Right lobe of liver (tissue), 6 donors: ENCODE measurements at regions not wholly inside any gene's neighbourhood (a gene's known extent, or its start where the extent isn't known, plus 50 kb on each side); places are given as distances from the start of the nearest gene placed in this dataset.

ENCODE experiments used
- ATAC-seq, 4 donors: fragments of 200-7000 bp; cut with Tn5 transposase; one replicate each; pipeline ENCODE4 v1.9.1; 2020; ENCODE audit warnings: mild to moderate bottlenecking in 4 of 4, moderate library complexity in 4 of 4
- DNase-seq, 3 donors: peaks; one replicate each; pipeline ENCODE4 v3.0.0-alpha.2; 2020
- H3K27ac ChIP-seq, 3 donors: fragments of 200-600 bp; one replicate each; pipeline ENCODE4 v1.8.0; 2022
- H3K27me3 ChIP-seq, 2 donors: fragments of 200-600 bp; one replicate each; pipeline ENCODE4 v1.8.0; 2022
- H3K36me3 ChIP-seq, 4 donors: fragments of 200-600 bp; sonication (generic) in 1 of 4; one replicate each; pipeline versions ENCODE4 v1.5.1 to v1.8.0; 2017 to 2022; ENCODE audit warnings: control low read depth in 1 of 4
- H3K4me1 ChIP-seq, 4 donors: fragments of 200-600 bp; sonication (generic) in 1 of 4; one replicate each; pipeline versions ENCODE4 v1.5.1 to v1.8.0; 2017 to 2022; ENCODE audit warnings: control low read depth in 1 of 4
- H3K4me3 ChIP-seq, 3 donors: fragments of 200-600 bp; one replicate each; pipeline ENCODE4 v1.8.0; 2022
- H3K9me3 ChIP-seq, 4 donors: fragments of 200-600 bp; sonication (generic) in 1 of 4; one replicate each; pipeline versions ENCODE4 v1.5.1 to v1.8.0; 2017 to 2022; ENCODE audit warnings: control low read depth in 1 of 4
- CTCF ChIP-seq, 4 donors: fragments of 200-600 bp in 3 of 4; fragments of 450-650 bp in 1 of 4; IDR thresholded peaks; one replicate each; pipeline versions ENCODE4 v1.5.1 to v1.8.0; 2016 to 2022; ENCODE audit warnings: antibody characterized with exemption in 4 of 4, mild to moderate bottlenecking in 2 of 4
- POLR2A ChIP-seq: fragments of 450-650 bp; IDR thresholded peaks from one replicate; pipeline ENCODE4 v1.6.1; 2017; ENCODE audit warnings: antibody characterized with exemption, mild to moderate bottlenecking
- WGBS: methylation state at CpG from one replicate; pipeline ENCODE4 v1.1.6; 2018; ENCODE audit warnings: low coverage, low lambda C conversion rate; ENCODE audit not compliant: insufficient coverage; ENCODE audit errors: missing lambda C conversion rate; 5-methylcytosine and 5-hydroxymethylcytosine counted together
- intact Hi-C, 2 donors: fragments of 100-400 bp; cut with DNase I; formaldehyde crosslinking; loops; one replicate each; pipeline versions ENCODE4 v1.11.2 to v1.14.1; 2022
- donor health status: DM: no; HTN: yes; CAD: no.
- donor health status: DM: no; HTN: no; CAD: no.
- donor health status: DM: no; HTN: no; CAD: no.
- donor health status: DM: no; HTN: yes; CAD: no.
- donor health status: DM: no; HTN: yes; CAD: no.

- intact Hi-C loops: no loop called here
- H3K36me3 ChIP-seq: no peaks in the 10 kb centered on the region
- no peak overlapping the region for H3K27ac ChIP-seq
- H3K4me3 ChIP-seq: no peak overlapping the region
- no peaks in the 10 kb centered on the region for H3K4me1 ChIP-seq
- DNase-seq (no peak), ATAC-seq (no peak)
- WGBS: 64% methylated on average over 8 of the region's 10 CpGs
- no peak for TF ChIP-seq POLR2A
- H3K27me3 ChIP-seq: no peaks in the 10 kb centered on the region
- H3K9me3 ChIP-seq: no peaks in the 10 kb centered on the region
Measured at GRCh38 chr10:43854007-43854406, 205.3 kb upstream of the ZNF32 start.

GRCh38 chr10:43853369-43853768 is 204.7 kb upstream of the ZNF32 start:
- TF ChIP-seq CTCF (IDR thresholded peaks at IDR 0.05) (no peak), POLR2A (no peak)
- DNase-seq (no peak), ATAC-seq (no peak)
- no peak overlapping the region for H3K4me3 ChIP-seq
- H3K36me3 ChIP-seq: no peaks in the 10 kb centered on the region
- intact Hi-C loops: no loop called here
- no peak overlapping the region for H3K27ac ChIP-seq
- 83% methylated on average over 4 of the region's 7 CpGs for WGBS
- H3K27me3 ChIP-seq: no peaks in the 10 kb centered on the region
- no peaks in the 10 kb centered on the region for H3K9me3 ChIP-seq
- no peaks in the 10 kb centered on the region for H3K4me1 ChIP-seq

GRCh38 chr10:43852644-43853214 is 204.0 kb upstream of the ZNF32 start:
- intact Hi-C loops: no loop called here
- WGBS: 83% methylated on average over 2 of the region's 5 CpGs
- no peaks in the 10 kb centered on the region for H3K36me3 ChIP-seq

GRCh38 chr10:43852149-43852548 is 203.5 kb upstream of the ZNF32 start:
- intact Hi-C loops: no loop called here
- Histone ChIP-seq H3K4me1 (no peaks in the 10 kb centered on the region), H3K36me3 (no peaks in the 10 kb centered on the region), H3K9me3 (no peaks in the 10 kb centered on the region), H3K4me3 (no peak overlapping the region), H3K27me3 (no peaks in the 10 kb centered on the region), H3K27ac (no peak overlapping the region)
- TF ChIP-seq CTCF (IDR thresholded peaks at IDR 0.05): no peak
- no peak for TF ChIP-seq POLR2A
- DNase-seq (no peak), ATAC-seq (no peak)
- 83% methylated on average over 7 of the region's 9 CpGs for WGBS

More at GRCh38 chr10:43852644-43853214, 204.0 kb upstream of the ZNF32 start:
- H3K27ac ChIP-seq: no peak overlapping the region
- H3K9me3 ChIP-seq: no peaks in the 10 kb centered on the region
- TF ChIP-seq POLR2A (no peak), CTCF (IDR thresholded peaks at IDR 0.05) (no peak)
- DNase-seq: no peak
- no peaks in the 10 kb centered on the region for H3K4me1 ChIP-seq
- H3K27me3 ChIP-seq: no peaks in the 10 kb centered on the region
- H3K4me3 ChIP-seq: no peak overlapping the region
- peak in 1 of 4 donors; percentile 18 for ATAC-seq

GRCh38 chr10:43851030-43851429 is 202.3 kb upstream of the ZNF32 start:
- no peak for ATAC-seq
- Histone ChIP-seq H3K4me1 (no peaks in the 10 kb centered on the region), H3K27me3 (no peaks in the 10 kb centered on the region), H3K9me3 (no peaks in the 10 kb centered on the region), H3K4me3 (no peak overlapping the region), H3K27ac (no peak overlapping the region), H3K36me3 (no peaks in the 10 kb centered on the region)
- intact Hi-C loops: no loop called here
- TF ChIP-seq CTCF (IDR thresholded peaks at IDR 0.05) (no peak), POLR2A (no peak)
- WGBS: 61% methylated on average over 2 of the region's 3 CpGs
- no peak for DNase-seq
